Prostate gland (tissue), 2 donors: ENCODE measurements at regions not wholly inside any gene's neighbourhood (a gene's known extent, or its start where the extent isn't known, plus 50 kb on each side); places are given as distances from the start of the nearest gene placed in this dataset.

Experiments
- POLR2A ChIP-seq: fragments of 450-650 bp; IDR thresholded peaks from one replicate; pipeline ENCODE4 v1.6.1; 2016; ENCODE audit warnings: antibody characterized with exemption, mild to moderate bottlenecking
- TF ChIP-seq, protein P1 (sequence below), 4 experiments: fragments of 200-600 bp in 2 of 4; fragments of 450-650 bp in 2 of 4; sonication (generic) in 2 of 4; IDR thresholded peaks; 1 replicate in 3 of 4; 2 replicates in 1 of 4; pipeline ENCODE4 v1.5.1; 2016 to 2019; ENCODE audit warnings: antibody characterized with exemption in 4 of 4, mild to moderate bottlenecking in 2 of 4, moderate library complexity in 2 of 4

DNA sequence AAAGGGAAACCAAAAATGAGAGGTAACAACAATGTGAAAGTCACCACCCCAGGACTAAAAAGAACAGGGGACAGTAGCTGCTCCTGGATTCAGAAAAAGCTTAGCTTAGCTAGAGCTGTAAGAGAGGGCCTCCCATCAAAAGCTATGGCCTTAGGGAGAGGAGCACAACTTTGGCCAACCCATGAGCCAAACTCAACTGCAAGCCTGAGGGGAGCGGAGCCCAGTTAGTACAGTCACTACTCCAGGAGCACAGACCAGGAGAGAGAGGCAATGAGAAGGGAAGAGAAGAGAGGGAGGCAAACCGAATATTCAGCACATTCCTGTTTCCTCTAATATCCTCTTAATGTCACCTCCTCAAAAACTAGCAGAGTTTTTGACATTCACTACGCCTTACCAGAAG is 917.1 kb upstream of the INTU start:
- TF ChIP-seq, protein P1, sequence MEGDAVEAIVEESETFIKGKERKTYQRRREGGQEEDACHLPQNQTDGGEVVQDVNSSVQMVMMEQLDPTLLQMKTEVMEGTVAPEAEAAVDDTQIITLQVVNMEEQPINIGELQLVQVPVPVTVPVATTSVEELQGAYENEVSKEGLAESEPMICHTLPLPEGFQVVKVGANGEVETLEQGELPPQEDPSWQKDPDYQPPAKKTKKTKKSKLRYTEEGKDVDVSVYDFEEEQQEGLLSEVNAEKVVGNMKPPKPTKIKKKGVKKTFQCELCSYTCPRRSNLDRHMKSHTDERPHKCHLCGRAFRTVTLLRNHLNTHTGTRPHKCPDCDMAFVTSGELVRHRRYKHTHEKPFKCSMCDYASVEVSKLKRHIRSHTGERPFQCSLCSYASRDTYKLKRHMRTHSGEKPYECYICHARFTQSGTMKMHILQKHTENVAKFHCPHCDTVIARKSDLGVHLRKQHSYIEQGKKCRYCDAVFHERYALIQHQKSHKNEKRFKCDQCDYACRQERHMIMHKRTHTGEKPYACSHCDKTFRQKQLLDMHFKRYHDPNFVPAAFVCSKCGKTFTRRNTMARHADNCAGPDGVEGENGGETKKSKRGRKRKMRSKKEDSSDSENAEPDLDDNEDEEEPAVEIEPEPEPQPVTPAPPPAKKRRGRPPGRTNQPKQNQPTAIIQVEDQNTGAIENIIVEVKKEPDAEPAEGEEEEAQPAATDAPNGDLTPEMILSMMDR (IDR thresholded peaks at IDR 0.05) = no peak
- TF ChIP-seq POLR2A = no peak
